ENCODE measurements at regions not wholly inside any gene's neighbourhood (a gene's known extent, or its start where the extent isn't known, plus 50 kb on each side); places are given as distances from the start of the nearest gene placed in this dataset.
"Not testable (repeated sequence)": the region's sequence is repeated elsewhere in the genome, so short reads cannot be mapped to it uniquely, and the experiment has no call there.

- DNase-seq: not testable (repeated sequence)
Measured at GRCh38 chr1:120619867-120620692, 103.7 kb upstream of the NBPF26 start.

- not testable (repeated sequence) for DNase-seq
Measured at GRCh38 chr1:120620693-120620969, 103.1 kb upstream of the NBPF26 start.

DNA sequence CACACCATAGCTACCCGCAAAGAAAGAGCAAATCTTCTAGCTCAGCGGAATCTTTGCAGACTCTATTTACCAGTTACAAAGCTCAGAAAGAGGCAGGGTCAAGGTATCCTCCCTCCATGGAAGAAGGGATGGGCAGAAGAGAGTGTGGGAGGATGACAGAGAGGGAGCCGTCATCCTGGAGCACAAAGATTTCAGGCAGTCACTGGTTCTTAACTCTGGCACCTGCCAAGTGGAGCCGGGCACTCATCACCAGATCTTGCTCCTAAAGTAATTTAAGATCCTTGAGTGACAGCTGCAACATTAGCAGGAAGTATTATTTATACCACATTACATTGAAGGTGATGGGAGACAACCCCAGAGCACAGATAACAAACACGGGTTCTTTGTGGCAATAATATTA, 102.5 kb upstream of the NBPF26 start:
- DNase-seq: not testable (repeated sequence)

DNA sequence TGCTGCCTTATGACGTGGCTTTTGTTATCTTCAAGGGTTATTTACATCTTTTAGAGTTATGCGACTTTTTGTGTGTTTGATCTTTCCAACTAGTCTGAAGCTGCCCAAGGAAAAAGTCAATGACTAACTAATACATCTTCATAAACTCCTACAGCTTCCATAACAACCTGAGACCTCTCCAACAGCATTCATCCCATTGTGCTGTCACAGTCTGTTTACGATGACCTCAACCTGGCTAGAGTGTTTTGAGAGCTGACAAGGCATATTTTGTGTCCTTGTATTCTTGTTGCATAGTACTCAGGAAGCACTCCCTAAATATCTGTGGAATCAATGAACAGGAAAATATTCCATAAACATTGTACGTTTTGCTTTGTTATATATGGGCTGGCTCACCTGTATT, 100.2 kb upstream of the NBPF26 start:
- DNase-seq: not testable (repeated sequence)

GRCh38 chr1:120624565-120625064, 99.1 kb upstream of the NBPF26 start:
- not testable (repeated sequence) for DNase-seq

DNA sequence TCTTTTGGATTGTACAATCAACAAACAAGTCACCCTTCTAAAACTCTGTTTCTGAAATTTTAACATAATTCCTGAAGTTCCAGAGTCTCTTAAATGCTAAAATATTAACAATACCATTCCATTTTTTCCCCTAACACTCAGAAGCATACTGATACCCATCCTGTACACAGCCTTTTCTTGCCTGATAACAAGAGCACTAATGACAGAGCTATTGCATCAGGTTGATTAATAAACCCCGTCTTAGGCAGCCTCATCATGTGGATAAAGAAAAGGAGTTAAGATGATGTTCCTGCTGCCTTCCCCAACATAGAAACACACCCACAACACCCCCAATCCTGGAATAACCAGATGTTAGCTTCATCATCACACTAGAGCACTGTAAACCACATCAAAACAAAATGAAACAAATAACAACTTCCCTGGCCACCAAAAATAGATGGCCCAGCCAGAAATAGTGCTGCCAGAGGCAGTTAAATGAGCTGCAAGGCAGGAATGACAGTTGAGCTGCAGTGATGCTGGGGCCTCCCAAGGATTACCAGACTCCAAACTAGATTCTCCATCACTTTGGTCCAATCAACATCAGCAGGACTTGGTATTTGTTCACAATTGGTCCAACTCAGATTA, 93.8 kb upstream of the NBPF26 start:
- not testable (repeated sequence) for DNase-seq

DNA sequence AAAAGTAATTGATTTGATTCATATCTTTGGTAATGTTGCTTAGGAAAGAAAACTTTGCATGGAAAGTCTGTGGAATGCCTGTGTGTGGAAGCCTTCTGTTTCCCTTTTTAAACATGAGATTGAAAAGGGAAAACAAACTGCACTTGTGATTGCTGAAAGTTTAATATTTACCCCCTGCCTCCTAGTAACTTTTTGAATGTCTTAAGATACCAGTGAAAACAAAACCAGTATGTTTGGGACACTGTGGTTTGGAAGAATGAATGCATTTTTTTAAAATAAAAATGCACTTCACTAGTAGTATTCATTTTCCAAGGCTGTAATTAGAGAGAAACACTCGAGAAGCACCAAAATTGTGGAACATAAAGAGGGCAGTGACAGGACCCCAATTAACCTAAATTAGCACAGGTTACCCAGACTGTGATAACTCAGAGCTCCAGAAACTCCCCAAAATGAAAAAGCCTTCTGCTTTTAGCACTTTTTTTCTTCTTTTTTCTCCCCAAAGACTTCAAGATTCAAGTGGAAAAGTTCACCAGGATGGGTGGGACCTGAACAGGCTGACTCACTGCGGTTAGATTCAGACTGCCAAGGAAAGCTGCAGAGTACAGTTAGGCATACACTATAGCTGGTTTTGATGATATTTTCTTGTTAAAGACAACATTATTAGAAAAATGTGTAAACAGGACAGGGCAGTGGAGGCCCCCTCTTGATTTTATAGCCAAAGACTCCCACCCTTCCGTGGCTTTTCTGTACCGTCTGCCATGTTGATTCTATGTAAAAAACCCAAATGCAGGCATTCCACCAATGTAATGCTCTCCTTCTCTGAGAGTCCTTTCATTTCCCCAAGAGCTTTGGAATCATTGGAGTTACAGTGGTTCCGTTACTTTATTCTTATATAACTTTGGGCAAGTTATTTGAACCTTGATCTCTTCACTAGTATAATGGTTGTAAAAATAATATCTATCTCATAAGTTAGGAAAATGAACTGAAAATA, 88.6 kb upstream of the NBPF26 start:
- DNase-seq: not testable (repeated sequence)

DNA sequence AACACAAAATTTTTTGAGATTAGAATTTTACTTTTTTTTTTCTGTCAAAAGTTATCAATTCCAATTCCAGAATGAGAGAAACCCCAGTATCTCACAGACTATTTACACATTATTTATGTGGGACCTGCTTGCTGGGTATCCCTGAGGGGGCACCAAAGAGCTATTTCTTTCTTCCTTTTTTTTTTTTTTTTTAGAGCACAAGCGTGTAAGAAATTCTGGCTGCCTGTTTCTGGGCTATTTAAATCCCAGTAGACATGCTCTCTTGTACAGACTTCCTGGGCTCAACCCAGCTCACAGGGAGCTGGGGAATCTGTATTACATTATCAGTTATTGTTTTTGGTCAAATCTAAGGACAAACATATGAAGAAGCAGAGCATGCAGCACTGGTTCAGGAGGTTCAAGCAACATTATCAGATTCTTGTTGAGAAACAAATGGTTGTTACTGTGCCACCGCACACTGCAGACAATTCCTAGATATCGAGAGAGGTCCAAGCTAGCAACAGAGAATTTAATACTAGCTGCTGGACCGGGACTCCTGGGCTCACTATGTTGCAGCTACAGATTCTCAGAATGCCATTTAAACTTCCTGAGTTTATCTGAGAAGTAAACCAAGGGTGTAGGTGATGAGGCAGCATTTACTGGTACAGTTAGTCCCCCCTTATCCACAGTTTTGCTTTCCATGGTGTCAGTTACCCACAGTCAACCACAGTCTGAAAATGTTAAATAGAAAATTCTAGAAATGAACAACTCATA, 83.3 kb upstream of the NBPF26 start:
- not testable (repeated sequence) for DNase-seq

DNA sequence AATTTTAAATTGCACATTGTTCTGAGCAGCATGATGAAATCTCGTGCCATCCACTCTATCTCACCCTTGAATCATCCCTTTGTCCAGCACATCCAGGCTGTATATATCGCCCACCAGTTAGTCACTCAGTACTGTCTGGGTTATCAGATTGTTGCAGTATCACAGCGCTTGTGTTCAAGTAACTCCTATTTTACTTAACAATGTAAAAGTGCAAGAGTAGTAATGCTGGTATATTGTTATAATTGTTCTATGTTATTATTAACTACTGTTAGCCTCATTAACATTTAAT, 82.8 kb upstream of the NBPF26 start:
- not testable (repeated sequence) for DNase-seq

DNA sequence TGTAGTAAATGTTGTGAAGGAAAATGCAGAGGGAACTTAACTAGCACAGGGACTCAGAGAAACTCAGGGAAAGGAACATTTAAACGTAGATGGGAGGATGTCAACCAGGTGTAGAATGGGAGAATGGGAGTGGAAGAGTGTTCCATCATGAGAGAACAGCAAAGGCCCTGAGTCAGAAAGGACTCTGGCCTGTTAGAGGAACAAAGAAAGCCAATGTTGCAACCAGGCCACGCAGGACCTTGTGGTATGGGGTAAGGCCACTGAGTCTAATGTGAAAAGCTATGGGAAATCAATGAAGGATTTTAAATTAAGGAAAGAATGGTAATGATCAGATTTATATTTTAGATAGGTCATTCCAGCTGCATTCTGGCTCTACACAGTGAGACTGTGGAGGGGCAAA, 76.6 kb upstream of the NBPF26 start:
- DNase-seq: not testable (repeated sequence)

DNA sequence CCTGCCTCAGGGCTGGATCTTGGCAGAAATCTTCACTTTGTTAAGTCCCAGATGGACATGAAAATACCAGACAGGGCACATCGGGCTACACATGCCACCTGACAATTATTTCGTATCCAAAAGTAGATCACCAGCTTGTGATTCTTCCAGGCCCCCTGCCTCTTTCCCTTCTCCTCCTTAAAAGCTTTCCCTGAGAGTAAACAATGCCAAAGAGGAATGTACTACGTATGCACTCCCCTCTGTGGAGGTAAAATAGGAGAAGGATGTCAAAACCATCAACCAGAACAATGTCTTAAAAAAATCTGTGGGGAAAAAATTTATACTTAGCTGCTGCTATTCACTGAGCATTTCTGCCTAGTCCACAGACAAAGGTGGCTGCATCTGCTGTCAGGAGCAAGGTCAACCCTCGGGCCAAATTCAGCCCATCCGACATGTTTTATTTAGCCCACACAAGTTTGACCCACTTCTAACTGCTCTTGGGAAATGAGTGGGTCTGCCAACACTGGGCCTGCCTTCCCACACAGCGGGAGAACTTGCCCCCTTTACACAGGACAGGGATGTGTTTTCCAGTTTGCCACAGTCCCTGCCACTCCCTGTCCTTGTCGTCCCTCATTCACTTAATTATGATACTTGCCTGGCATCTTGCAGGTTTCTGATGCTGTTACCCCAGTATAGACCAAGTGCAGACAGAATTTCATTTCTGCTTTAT, 74.7 kb upstream of the NBPF26 start:
- not testable (repeated sequence) for DNase-seq

GRCh38 chr1:120649730-120650129, 74.0 kb upstream of the NBPF26 start:
- not testable (repeated sequence) for DNase-seq

DNA sequence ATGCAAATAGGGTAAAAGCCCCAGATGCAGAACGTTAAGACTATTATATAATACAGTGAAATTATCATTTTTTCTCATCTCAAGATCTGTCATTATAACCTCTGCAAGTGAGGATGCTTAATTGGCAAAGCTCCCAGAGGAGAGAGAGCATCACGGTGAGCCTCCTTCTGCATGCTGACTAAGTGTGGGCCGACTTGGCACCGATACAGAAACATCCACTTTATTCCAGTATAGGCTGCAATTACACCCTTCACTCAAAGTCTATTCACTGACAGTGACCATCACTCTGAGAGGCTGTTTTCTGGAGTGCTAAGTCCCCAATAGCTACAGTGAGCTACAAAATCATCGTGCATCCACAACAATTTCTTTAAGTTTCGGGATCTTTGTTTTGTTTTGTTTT, 69.6 kb upstream of the NBPF26 start:
- not testable (repeated sequence) for DNase-seq

- not testable (repeated sequence) for DNase-seq
Measured at GRCh38 chr1:120655394-120655793, 68.4 kb upstream of the NBPF26 start.

DNA sequence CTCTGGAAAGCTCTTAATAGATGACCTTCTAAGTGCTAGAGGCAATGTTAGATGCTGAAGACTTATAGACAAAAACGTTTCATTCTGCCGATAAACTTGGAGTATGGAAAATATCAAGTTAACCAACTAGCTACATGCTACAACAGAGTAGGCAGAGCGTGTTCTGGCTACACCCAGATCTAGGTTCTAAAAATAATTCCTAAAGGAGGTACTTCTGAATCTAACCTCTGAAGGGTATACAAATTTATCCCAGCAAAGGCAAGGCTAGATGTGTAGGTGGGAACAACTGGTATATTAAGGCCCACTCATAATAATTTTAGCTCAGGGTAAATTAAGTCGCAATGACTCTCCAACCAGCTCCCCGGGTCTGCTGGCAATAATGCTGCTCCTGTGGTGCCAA, 67.6 kb upstream of the NBPF26 start:
- DNase-seq: not testable (repeated sequence)

- DNase-seq: not testable (repeated sequence)
Measured at GRCh38 chr1:120657804-120658203, 65.9 kb upstream of the NBPF26 start.

GRCh38 chr1:120658622-120659021, 65.1 kb upstream of the NBPF26 start:
- DNase-seq: not testable (repeated sequence)

DNA sequence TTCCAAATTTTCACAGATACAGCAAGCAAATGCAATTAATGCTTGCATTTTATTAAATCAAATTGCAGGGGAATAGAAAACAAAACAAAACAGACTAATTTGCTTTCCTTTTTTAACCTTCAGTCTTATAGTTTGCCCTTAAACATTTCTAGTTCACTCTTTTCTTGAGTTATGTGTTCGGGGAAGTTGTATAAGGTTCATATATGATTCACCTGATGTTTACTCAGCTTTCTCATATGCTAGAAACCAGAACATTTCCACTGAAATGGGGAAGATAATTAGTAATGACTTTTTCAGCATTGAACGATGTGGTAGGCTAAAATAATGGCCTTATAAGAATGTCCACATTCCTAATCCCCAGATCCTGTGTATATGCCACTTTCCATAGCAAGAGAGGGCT, 64.6 kb upstream of the NBPF26 start:
- not testable (repeated sequence) for DNase-seq

- DNase-seq: not testable (repeated sequence)
Measured at GRCh38 chr1:120664376-120665249, 59.1 kb upstream of the NBPF26 start.

GRCh38 chr1:120665250-120665577, 58.5 kb upstream of the NBPF26 start:
- DNase-seq: not testable (repeated sequence)

- not testable (repeated sequence) for DNase-seq
Measured at GRCh38 chr1:120668187-120668586, 55.6 kb upstream of the NBPF26 start.
